DMS 273 (cell line): ENCODE measurements at regions not wholly inside any gene's neighbourhood (a gene's known extent, or its start where the extent isn't known, plus 50 kb on each side); places are given as distances from the start of the nearest gene placed in this dataset.
A peak's percentile ranks its signal among the peaks of the same experiment; 100 is the strongest.

Source experiments
- DNase-seq: peaks from one replicate; lab custom pipeline; 2025; ENCODE audit not compliant: unreplicated experiment; lab: John Stamatoyannopoulos, UW

DNA sequence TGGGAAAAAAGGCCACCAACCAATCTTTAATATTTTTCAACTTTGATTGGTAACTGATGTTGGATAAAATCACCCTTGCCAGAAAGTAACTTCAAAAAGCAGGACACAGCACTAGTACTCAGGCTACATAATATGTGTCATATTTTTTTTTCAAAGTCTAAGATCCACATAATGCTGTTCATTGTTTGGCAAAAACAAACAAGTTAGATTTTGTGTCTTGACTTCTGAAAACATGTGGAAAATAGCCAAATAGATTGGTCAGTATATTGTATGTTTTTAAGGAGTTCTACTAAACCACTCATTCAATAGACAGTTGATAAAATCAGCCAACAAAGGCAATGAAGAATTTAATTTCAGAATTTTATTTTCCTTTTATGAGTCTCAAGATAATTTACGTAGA, 111.7 kb upstream of the CCDC54 start:
- no peak for DNase-seq

DNA sequence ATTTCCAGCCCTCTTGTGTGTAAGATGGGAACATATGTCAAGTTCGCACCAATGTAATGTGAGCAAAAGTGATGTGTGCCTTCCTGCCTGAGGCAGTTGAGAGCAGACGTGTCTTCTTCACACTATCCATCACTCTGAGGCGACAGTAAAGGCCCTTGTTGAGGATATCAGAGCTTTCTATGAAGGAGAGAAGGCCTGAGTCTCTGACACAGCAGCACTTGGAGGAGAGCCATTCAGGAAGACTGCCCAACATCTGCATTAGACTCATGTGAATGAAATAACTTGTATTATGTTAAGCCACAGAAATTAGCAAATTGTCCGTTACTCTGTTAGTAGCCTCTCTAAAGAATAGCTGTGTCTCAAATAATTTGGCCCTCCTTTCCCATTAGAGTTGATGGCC, 108.8 kb upstream of the CCDC54 start:
- DNase-seq, result no peak

DNA sequence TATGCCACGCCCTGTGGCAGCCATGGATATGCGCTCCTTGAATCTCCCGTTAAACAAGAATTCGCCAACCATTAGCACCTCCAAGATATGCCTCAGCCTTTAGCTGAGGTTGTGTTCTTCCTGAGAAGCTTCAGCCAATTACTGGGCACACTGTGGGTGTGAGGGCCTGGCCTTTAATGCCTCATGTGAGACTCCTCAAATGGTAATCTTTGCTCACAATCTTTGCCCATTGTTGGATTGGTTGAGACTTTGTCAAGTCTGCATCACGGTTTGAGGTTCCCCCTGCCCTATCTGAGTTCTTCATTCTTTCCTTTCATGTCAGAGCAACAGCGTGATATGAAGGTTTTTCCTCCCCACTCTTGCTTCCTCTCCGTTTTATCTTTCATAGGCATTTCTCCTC, 108.1 kb upstream of the CCDC54 start:
- no peak for DNase-seq

DNA sequence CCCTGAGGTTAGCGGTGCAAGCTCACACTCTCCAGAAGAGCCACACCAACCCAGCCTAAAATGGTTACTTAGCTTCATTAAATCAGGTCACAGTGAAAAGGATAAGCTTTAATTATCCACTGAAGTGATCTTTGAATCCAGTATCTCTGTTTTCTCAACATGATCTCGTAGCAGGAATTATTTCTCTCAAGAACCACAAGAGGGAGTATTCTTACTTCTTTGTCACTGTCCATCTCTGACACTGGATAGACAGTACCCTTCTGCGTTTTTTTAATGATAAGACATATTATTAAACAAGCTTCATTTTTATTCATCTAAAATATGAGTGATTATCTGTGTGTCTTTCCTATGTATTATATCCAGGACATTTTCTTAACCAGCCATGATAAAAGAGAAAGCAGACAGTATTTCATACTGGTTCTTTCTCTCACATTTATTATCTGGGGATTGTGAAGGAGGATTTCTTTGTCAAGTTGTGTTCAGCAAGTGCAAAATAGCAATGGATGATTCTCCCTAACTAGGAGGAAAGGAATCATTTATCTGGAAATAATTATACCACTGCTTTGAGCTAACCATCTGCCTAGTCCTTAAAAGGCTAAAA, 105.4 kb upstream of the CCDC54 start:
- peak; percentile 66 for DNase-seq

DNA sequence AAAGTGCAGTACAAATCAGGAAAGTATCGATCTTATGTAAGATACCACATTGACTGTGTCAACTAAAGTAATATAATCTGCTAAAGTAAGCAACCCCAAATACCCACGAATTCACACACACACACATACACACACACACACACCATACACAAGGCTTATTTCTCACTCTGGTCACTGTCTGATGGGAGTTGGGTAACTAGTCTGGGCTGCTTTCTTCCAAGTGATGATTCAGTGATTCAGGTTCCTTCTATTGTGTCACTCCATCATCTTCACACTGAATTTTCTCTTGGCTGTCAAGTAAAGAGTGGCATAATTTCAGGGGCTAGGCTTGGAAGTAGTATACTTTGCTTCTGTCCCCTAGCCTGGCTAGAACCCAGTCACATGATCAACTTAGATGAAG, 104.8 kb upstream of the CCDC54 start:
- DNase-seq, result no peak

DNA sequence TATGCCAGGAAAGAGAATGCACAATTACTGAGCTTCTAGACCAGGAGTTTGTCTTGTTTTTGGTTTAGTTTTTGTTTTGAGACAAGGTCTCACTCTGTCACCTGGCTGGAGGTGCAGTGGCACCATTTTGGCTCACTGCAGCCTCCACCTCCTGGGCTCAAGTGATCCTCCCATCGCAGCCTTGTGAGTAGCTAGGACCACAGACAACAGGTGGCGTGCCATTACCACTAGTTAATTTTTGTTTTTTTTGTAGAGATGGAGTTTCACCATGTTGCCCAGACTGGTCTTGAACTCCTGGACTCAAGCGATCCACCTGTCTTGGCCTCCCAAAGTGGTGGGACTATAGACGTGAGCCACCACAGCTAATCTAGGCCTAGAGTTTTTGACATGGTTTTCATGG, 104.4 kb upstream of the CCDC54 start:
- DNase-seq, result no peak

DNA sequence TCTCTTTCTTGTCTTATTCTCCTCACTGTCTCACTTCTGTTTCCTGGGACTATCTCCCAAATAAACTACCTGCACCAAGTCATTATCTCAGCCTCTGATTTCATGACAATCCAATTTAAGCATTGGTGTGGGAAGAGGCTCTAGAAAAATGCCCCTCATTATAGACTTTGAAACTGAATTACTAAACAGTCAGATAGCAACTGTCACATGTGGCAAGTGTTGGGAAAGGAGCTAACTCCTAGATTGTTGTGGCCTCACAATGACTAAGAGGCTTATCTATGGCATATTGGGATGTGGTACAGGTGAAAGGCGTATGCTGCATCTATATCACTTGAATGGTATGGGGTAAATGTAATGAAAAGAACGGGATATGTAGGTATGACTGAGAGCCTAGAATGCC, 103.5 kb upstream of the CCDC54 start:
- no peak for DNase-seq

DNA sequence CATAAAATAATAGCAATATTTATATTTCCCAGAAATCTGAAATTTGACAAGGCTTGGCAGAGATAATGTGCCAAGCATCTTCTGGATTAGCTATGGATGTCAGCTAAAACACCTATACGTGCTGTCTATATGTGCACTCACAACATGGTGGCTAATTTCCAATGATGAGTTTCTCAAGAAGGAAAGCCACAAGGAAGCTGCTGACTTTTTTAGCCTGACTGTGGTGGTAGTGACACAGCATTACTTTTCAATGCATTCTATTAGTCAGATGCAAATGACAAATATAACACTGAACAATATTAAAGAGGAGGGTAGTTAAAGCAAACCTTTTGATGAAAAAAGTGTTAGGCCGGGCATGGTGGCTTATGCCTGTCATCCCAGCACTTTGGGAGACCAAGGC, 101.7 kb upstream of the CCDC54 start:
- no peak for DNase-seq

DNA sequence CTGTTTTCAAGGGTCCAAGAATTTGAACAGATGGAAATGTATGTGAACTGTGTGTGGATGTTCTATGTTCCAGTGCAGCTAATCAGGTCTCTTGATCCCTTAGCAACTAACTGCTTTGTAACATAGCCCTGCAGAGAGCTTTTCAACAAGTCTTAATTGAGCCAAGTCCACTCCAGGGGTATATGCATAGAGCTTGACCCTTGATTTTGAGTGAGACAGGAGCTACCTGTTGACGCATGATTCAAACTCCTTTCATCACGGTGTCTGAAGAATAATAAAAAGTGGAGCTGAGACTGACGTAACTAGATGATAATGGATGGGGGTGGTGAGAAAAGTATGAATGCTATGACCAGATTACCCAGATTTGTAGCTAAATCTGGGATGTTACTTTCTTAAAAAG, 93.3 kb upstream of the CCDC54 start:
- no peak for DNase-seq

DNA sequence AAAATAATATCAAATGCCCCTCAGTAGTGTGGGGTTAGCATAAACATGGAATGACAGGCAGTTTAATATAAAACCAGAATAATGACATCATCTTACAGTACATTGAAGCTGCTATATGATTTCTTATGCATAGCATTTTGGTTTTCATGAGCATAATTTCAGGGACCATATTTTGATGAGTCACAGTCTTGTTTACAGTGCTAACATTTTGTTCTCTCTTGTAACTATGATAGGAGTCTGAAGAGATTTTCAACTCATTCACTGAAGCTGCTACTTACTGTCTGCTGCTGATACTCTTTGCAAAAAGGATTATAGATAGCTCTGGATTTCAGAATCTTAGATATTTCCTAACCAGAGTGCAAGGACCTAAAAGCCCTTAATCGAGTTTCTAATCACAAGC, 92.6 kb upstream of the CCDC54 start:
- no peak for DNase-seq

DNA sequence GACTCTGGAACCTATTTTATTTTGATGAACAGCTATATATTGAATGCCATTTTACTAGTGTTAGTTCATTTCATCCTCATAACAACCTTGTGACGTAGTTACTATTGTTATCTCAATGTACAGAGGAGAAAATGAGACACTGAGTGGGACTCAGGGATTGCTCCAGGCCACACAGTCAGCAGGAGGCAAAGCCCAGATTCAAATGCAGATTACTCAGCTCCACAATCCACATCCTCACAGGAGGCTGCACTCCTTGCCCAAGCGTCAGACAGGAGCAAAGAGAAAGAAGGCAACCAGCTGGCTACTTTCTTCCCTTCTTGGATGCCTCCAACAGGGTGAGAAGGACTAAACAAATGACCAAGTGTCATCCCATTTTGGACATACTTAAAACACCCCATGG, 92.0 kb upstream of the CCDC54 start:
- DNase-seq, result no peak

DNA sequence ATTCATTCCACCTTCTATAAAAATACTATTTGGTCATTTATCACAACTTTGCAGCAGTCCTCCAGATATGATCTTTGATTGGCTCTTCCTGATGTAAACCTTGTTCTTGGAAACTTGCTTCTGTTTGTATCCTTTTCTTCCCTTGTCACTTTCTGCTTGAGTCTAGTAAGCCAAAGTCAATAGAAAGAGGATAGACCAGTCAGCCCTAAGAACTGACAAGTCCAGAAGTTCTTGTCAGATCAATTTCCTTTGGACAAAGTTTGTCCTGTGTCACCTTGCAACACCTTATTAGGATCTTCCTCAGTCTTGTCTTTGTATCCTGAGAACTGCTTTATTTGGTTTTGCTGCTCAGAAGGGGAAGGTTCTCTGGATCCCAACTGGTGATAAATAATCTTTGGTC, 87.9 kb upstream of the CCDC54 start:
- no peak for DNase-seq

DNA sequence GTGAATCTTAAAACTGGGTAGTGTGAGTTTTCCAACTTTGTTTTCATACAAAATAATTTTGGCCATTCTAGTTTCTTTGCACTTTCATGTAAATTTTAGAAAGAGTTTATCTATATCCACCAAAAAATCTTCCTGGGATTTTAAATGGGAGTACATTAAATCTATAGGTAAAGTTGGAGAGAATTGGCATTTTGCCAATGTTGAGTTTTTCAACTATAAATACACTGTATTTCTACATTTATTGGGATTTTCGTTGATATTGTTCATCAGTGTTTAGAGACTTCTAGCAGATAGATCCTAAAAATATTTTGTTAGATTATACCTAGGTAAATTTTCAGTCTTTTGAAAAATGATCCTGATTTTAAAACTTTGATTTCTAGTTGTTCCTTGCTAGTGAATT, 83.1 kb upstream of the CCDC54 start:
- DNase-seq, result peak; percentile 11

DNA sequence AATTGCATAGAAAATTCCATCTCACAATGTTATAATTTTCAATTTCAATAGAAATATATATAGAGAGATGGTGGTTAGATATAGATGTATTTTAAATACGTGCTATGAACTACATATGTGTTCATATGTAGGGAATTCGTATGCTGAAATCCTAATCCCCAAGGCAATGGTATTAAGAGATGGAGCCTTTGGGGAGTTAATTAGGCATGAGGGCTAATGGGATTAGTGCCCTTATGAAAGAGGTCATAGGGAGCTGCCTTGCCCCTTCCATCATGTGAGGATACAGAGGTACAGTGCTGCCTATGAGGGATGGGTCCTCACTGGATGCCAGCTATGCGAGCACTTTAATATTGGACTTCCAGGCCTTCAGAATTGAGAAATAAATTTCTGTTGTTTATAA, 79.6 kb upstream of the CCDC54 start:
- DNase-seq, result no peak

DNA sequence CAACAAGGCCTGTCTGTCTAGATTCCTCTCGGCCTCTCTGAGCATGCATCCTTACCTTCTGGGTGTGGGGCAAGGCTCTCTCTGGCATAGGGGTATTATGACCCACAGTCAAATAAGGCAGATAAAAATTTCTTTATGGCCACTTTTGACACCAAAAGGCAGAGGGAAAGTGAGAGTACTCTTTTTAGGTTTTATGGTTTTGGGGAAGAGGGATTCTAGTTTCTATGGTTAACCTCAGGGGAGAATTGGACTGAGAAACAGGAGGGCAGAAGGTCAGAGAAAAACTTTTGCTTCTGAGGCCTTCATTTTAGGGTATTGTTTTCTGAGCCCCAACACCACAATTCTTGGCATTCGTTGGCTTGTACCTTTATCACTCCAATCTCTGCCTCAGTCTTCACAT, 70.0 kb upstream of the CCDC54 start:
- no peak for DNase-seq

DNA sequence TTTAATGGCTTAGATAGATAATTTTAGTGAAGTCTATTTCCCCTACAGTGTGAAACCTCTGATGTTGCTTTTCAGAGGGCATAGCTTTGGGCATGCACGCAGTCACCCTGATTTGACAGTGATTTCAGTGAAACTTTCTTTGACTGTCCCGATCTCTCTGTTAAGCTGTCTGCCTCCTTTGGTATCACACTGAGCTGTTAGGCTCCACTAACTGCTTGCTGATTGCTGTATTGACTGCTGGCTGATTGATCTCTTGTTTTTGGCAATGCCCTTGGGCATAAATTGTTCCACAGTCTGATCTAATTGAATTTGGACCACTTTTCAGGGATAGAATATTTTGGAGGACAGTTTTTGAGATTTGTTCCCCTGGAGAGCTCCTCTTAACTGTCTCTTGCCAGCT, 68.5 kb upstream of the CCDC54 start:
- no peak for DNase-seq

DNA sequence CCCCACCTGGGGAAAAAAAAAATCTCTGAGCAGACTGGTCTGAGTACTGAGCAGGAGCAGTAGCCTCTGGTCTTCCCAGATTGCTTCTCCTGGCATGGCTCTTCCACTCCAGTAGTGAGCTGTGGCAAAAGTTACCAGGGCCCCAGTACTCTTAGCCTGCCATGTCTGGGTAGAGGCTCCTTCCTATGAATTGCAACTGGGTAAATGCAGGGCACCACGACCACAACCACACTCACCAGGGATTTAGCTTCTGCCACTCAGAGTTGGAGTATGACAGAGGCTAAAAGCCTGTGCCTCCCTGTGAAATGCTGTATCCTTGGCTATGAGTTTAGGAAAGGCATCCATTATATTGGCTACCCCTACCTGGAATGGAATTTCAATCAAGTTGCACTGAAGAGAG, 67.9 kb upstream of the CCDC54 start:
- DNase-seq, result no peak

DNA sequence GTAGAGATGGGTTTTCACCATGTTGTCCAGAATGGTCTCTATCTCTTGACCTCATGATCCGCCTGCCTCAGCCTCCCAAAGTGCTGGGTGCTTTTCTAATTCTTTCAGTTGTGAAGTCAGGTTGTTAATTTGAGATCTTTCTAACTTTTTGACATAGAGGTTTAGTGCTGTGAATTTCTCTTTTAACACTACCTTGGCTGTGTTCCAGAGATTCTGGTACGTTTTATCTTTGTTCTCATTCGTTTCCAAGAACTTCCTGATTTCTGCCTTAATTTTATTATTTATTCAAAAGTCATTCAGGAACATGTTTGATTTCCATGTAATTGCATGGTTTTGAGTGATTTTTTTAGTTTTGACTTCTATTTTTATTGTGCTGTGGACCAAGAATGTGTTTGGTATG, 63.5 kb upstream of the CCDC54 start:
- DNase-seq, result no peak

DNA sequence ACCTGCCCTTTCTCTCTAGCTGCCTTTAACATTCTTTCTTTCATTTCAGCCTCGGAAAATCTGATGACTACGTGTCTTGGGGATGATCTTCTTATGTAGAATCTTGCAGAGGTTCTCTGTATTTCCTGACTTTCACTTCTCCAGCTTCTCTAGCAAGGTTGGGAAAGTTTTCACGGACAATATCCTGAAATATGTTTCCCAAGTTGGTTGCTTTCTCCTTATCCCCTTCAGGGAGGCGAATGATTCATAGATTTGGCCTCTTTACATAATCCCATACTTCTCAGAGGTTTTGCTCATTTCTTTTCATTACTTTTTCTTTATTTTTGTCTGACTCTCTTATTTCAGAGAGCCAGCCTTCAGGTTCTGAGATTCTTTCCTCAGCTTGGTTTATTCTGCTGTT, 62.1 kb upstream of the CCDC54 start:
- DNase-seq, result no peak

DNA sequence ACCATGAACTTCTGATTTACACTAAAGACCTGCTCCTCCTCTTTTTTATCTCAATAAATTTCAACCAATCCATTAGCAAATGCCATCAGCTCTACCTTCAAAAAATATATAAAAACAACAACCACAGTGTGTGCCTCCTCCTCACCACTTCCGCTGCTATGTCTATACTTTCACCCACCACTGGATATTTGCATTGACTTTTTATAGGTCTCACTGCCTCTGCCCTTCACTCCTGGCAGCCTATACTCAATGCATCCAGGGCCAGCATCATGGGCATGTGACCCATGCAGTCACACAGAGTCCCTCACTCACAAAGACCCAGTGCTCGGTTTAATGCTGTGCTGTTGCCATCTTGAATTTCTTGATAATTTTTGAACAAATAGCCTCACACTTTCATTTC, 53.5 kb upstream of the CCDC54 start:
- DNase-seq, result no peak

DNA sequence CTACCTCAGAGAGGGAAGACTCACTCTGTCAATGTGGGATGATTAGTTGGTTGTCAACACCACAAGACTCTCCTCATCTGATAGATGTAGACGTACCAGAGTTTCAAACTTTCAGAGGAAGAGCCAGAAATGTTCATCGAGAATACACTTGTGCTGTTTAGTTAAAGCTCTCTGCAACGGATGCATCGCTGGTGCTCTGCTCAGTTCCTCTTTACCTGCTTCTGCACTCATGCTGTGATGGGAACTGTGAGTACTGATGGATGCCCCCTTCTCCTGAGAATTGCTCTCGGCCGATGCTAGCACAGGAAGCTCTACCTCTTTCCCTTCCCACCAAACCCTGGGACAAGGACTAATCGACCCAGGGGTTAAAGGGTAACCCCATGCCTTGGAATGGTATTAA, 51.8 kb upstream of the CCDC54 start:
- DNase-seq, result no peak
